Pancreas (tissue), 10 donors: ENCODE measurements at regions not wholly inside any gene's neighbourhood (a gene's known extent, or its start where the extent isn't known, plus 50 kb on each side); places are given as distances from the start of the nearest gene placed in this dataset.
A peak's percentile ranks its signal among the peaks of the same experiment; 100 is the strongest.

ENCODE experiments used
- ATAC-seq, 4 donors: fragments of 200-7000 bp; cut with Tn5 transposase; one replicate each; pipeline versions ENCODE4 v1.8.0 to v1.9.1; 2020; ENCODE audit warnings: mild to moderate bottlenecking in 4 of 4, moderate library complexity in 4 of 4
- DNase-seq, 6 donors: peaks; one replicate each; pipeline ENCODE4 v3.0.0-alpha.2; 2020
- FAIRE-seq: peaks from 2 replicates; lab custom pipeline; 2012; peaks lifted over from hg19 to GRCh38; lab: Jason Lieb, UNC
- H3K27ac ChIP-seq, 4 donors: fragments of 200-600 bp; sonication (generic); 1 replicate in 3 of 4; 2 replicates in 1 of 4; pipeline versions ENCODE4 v1.5.0 to v1.8.0; 2020
- H3K27me3 ChIP-seq, 4 donors: fragments of 200-600 bp; one replicate each; pipeline ENCODE4 v1.8.0; 2021
- H3K36me3 ChIP-seq, 3 donors: fragments of 200-600 bp; sonication (generic) in 1 of 3; one replicate each; pipeline versions ENCODE4 v1.5.0 to v1.8.0; 2020 to 2021
- H3K4me1 ChIP-seq, 3 donors: fragments of 200-600 bp; one replicate each; pipeline ENCODE4 v1.8.0; 2021
- H3K4me3 ChIP-seq, 4 donors: fragments of 200-600 bp; sonication (generic) in 2 of 4; one replicate each; pipeline versions ENCODE4 v1.5.0 to v1.8.0; 2020 to 2021
- H3K9me3 ChIP-seq, 4 donors: fragments of 200-600 bp; one replicate each; pipeline ENCODE4 v1.8.0; 2021
- CTCF ChIP-seq, 4 donors: fragments of 200-600 bp; sonication (generic) in 3 of 4; IDR thresholded peaks; one replicate each; pipeline versions ENCODE4 v1.5.0 to v1.8.0; 2021; ENCODE audit warnings: antibody characterized with exemption in 4 of 4
- WGBS, 2 donors: extraction: QIAGEN DNeasy Blood & Tissue Kit; methylation state at CpG; one replicate each; pipeline ENCODE4 v1.1.7; 2013; 5-methylcytosine and 5-hydroxymethylcytosine counted together
- intact Hi-C, 3 donors: fragments of 100-400 bp; cut with DNase I; formaldehyde crosslinking; loops; one replicate each; pipeline versions ENCODE4 v1.11.1 to v1.14.2; 2022
- donor health status: healthy with polysubstance abuse.
- donor health status: DM: no; HTN: no; CAD: no; lungs with moderate emphysema.
- donor health status: DM: no; HTN: no; CAD: no.
- donor health status: control.
- donor health status: control.
- donor health status: Bipolar disorder and iron deficiency.
- donor health status: DM: yes; HTN: yes; CAD: no.
- donor health status: DM: no; HTN: no; CAD: no.
- donor health status: DM: no; HTN: no; CAD: no.
- donor health status: DM: yes; HTN: yes; CAD: no.

- no peak for TF ChIP-seq CTCF (IDR thresholded peaks at IDR 0.05)
- H3K9me3 ChIP-seq: peaks cover 0 to 2% (median 0%) of the 10 kb centered on the region in 4 donors
- intact Hi-C loops: no loop called here
- no peak overlapping the region for H3K27ac ChIP-seq
- WGBS, 2 donors: 57 to 88% methylated on average over 1 of the region's 1 CpG
- FAIRE-seq: no peak
- no peaks in the 10 kb centered on the region for H3K27me3 ChIP-seq
- DNase-seq: no peak
- ATAC-seq: no peak
- H3K36me3 ChIP-seq: no peaks in the 10 kb centered on the region
- H3K4me1 ChIP-seq: no peaks in the 10 kb centered on the region
- H3K4me3 ChIP-seq: no peak overlapping the region
These were observed 1364.6 kb upstream of the EPHA6 start for GRCh38 chr3:95449841-95450240.

- ATAC-seq (no peak), FAIRE-seq (no peak), DNase-seq (no peak)
- TF ChIP-seq CTCF (IDR thresholded peaks at IDR 0.05): no peak
- no peaks in the 10 kb centered on the region for H3K27me3 ChIP-seq
- no peaks in the 10 kb centered on the region for H3K9me3 ChIP-seq
- no peak overlapping the region for H3K4me3 ChIP-seq
- intact Hi-C loops: no loop called here
- WGBS, 2 donors: 75 to 84% methylated on average over 2 of the region's 2 CpGs
- H3K27ac ChIP-seq: no peak overlapping the region
- H3K36me3 ChIP-seq: no peaks in the 10 kb centered on the region
- no peaks in the 10 kb centered on the region for H3K4me1 ChIP-seq
These were observed 1361.2 kb upstream of the EPHA6 start for GRCh38 chr3:95453242-95453641.

- FAIRE-seq (no peak), DNase-seq (no peak), ATAC-seq (no peak)
- Histone ChIP-seq H3K4me1 (no peaks in the 10 kb centered on the region), H3K9me3 (no peaks in the 10 kb centered on the region), H3K27me3 (no peaks in the 10 kb centered on the region), H3K4me3 (no peak overlapping the region), H3K27ac (no peak overlapping the region), H3K36me3 (no peaks in the 10 kb centered on the region)
- TF ChIP-seq CTCF (IDR thresholded peaks at IDR 0.05): no peak
- intact Hi-C loops: no loop called here
These were observed 1357.6 kb upstream of the EPHA6 start for GRCh38 chr3:95456835-95457234.

- 77 to 78% methylated on average over 3 of the region's 3 CpGs for WGBS, 2 donors
- FAIRE-seq: no peak
- intact Hi-C loops: no loop called here
These were observed 1354.7 kb upstream of the EPHA6 start for GRCh38 chr3:95459706-95460105.

GRCh38 chr3:95460274-95460673 is 1354.1 kb upstream of the EPHA6 start:
- no peak for TF ChIP-seq CTCF (IDR thresholded peaks at IDR 0.05)
- H3K27me3 ChIP-seq: no peaks in the 10 kb centered on the region
- H3K27ac ChIP-seq: no peak overlapping the region
- DNase-seq (no peak), ATAC-seq (peak in 3 of 4 donors; percentile 25 to 66 (median 40)), FAIRE-seq (no peak)
- 19% methylated on average over 2 of the region's 2 CpGs for WGBS, 2 donors
- H3K4me3 ChIP-seq: no peak overlapping the region
- no peaks in the 10 kb centered on the region for H3K4me1 ChIP-seq
- H3K36me3 ChIP-seq: no peaks in the 10 kb centered on the region
- intact Hi-C loops: no loop called here
- no peaks in the 10 kb centered on the region for H3K9me3 ChIP-seq

More at GRCh38 chr3:95459706-95460105, 1354.7 kb upstream of the EPHA6 start:
- H3K9me3 ChIP-seq: no peaks in the 10 kb centered on the region
- H3K4me1 ChIP-seq: no peaks in the 10 kb centered on the region
- ATAC-seq (no peak), DNase-seq (no peak)
- H3K27me3 ChIP-seq: no peaks in the 10 kb centered on the region
- no peaks in the 10 kb centered on the region for H3K36me3 ChIP-seq
- no peak overlapping the region for H3K4me3 ChIP-seq
- no peak for TF ChIP-seq CTCF (IDR thresholded peaks at IDR 0.05)
- H3K27ac ChIP-seq: no peak overlapping the region
